GM21529 (cell line): ENCODE measurements at regions not wholly inside any gene's neighbourhood (a gene's known extent, or its start where the extent isn't known, plus 50 kb on each side); places are given as distances from the start of the nearest gene placed in this dataset.
"Not testable (repeated sequence)": the region's sequence is repeated elsewhere in the genome, so short reads cannot be mapped to it uniquely, and the experiment has no call there.

Experiments used
- ATAC-seq: cut with Tn5 transposase; IDR thresholded peaks from one replicate; pipeline ENCODE4 v1.9.1; 2021; ENCODE audit not compliant: unreplicated experiment

DNA sequence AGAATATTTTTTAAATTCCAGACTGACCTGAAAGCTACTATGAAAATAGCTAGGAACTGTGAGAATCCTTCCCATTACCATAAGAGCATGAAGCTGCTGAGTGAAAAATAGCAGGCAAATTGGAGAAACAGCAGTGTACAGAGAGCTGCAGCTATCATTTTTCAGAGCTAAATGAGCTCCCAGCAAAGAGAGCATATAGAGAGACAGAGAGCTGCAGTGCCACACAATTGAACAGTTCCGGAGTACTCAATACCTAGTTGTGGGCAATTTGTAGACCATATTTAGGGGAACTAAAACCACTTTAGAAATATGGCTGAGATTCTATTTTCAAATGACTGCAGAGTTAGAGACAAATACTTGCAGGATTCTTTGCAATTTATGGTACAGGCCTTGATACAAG lies 645.3 kb downstream of the STK39 start:
- ATAC-seq = no peak

DNA sequence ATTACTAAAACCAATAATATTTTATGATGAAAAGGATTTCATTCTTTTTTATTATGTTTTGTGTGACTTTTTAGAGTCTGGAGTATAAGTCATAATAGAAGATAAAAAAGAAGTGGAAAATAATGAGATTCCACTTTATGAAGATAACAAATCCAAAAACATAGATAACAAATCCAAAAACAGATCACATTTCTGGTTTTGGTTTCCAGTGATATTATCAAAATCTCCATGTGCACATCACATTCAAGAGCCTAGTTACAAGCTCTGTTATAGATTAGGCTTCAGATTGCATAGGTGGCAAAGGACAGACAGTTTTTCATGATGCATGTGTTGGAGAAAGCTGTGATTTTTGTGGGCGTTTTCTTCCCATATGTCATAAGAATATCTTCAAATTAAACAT lies 648.2 kb downstream of the STK39 start:
- ATAC-seq = no peak

DNA sequence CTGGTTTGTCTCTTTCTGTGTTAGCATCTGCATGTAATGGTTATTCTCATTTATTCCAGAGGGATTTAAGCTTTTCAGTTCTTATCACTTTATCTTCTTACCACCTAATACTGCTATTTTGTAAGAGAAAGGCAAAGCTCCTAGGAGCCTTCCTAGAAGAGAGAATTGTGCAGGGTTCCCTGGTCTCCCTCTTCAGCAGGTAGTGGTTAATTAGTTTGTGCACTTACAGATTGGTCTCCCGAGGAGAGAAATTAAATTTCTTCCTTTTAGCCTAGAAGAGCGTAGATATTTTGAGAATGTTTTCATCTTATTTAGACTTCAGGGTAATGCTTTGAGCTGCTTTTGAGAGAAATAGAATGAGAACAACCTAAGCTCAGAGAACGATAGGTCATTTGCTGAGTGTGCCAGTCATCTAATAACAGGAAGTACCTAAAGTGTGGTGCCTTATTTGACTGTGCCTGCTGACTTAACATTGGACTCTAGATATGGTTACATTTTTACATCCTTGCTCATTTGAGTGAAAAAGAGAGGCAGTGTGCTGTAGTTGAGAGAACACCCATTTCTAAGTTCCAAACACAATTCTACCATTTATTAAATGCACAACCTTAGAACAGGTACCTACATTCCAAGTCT lies 651.4 kb downstream of the STK39 start:
- peak; percentile 82 for ATAC-seq

DNA sequence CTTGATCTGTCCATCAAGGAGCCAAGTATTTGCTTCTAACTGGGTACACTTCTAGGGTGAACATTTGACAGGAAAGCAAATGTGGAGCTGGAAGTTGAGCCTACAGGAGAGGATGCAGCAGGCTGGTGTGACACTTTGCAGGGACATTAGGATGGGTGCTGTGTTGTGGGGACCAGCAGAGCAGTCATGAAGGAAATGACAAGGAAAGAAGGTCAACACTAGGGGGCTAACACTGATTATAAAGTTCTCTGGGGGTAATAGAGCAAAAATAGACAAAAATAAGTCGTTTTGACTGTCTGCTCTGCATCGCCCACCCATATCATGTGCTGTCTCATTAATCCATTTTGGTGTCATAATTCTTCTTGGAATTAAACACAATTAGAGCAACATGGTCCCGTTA lies 652.4 kb downstream of the STK39 start:
- no peak for ATAC-seq

DNA sequence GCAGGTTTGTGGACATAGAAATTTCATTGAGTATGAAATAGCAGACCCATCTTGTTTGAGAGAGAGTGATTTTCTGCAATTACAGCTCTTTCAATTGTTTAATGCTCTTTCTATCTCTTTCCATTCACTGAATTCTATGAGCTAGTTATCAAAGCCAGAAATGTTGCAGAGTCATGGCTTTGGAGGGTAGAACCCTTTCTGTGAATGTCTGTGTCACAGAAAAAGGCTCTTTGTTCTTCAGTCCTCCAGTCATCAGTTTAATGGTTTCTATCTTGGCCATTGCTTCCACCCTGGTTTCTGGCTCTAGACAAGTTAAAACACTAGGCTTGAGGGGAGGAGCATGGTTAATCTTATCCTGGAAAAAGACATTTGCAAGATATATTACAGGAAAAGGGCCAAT lies 655.0 kb downstream of the STK39 start:
- no peak for ATAC-seq

DNA sequence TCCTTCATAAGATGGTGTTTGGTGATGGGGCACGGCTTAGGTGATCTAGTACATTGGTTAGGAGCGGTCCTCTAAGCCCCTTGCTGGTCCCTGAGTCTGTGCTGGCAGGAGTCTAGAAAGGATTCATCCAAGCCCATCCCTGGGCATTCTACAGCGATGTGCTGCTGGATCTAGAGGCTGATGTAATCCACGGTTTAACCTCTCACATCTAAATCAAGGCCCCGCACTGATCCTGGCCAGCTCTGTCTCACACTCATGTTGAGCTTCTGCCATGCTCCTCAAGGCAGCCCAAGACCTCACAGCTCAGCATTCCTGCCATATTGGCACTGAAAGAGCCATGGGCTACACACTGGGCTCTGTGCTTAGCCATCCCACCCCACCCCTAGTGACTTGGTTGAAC lies 664.8 kb downstream of the STK39 start:
- no peak for ATAC-seq

DNA sequence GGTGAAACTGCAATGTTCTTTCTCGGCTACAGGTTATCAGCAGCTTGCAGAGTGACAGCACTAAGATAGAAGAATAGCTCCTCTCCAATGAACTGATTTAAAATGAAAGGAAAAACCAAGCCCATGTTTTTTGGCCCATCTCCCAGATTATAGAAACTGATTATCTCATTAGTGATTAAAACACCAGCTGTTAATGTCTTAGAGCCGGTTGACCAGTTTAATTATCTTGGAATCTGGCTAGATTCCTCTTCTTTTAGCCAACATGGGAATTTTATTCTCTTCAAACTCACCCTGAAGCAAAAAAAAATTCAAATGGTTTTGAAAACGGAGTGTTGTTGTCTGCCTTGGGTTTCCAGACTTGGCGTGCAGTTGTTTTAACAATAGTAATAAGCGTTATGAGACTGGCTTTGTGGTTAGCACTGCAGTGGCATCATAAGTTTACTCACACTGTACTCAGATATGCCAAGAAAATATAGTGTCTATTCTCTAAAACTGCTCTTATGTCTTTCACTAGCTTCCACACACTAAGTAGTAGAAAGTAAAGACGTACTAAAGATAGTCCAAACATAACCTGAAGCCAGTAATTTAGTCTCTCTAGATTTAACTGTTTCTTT lies 665.3 kb downstream of the STK39 start:
- ATAC-seq = no peak

DNA sequence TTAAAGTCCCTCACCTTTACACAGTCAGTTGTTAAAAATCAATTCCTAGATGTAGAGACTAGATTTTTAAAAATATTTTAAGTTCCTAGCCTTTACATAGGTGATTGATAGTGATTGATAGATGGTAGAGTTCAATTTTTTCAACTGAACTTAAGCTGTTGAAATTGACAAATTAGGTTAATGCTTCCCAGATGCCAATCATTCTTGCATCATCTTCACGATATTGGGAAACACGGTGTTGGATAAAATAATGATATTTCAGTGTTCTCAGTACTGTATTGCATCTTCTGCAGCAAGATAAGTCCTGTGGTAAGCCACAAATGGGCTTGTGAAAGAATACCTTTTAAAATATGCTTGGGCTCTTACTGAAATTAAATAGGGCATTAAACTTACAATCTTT lies 667.6 kb downstream of the STK39 start:
- no peak for ATAC-seq

DNA sequence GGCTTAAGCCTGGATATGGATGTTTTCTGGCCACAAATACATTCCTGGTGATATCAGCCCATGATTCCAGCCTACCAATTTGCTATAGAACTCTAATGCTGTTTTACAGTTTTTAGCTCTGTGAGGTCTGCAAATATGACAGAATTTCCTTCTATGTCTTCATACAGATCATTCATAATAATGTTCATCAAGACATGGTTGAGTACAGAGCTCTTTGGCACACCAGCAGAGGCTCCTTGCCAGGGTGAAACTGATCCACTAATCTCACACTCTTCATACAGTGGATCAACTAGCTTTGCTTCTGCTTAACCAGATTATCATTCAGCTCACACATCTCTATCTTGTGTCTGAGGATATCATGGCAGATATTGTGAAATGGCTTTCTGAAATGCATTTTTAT lies 672.1 kb downstream of the STK39 start:
- no peak for ATAC-seq

DNA sequence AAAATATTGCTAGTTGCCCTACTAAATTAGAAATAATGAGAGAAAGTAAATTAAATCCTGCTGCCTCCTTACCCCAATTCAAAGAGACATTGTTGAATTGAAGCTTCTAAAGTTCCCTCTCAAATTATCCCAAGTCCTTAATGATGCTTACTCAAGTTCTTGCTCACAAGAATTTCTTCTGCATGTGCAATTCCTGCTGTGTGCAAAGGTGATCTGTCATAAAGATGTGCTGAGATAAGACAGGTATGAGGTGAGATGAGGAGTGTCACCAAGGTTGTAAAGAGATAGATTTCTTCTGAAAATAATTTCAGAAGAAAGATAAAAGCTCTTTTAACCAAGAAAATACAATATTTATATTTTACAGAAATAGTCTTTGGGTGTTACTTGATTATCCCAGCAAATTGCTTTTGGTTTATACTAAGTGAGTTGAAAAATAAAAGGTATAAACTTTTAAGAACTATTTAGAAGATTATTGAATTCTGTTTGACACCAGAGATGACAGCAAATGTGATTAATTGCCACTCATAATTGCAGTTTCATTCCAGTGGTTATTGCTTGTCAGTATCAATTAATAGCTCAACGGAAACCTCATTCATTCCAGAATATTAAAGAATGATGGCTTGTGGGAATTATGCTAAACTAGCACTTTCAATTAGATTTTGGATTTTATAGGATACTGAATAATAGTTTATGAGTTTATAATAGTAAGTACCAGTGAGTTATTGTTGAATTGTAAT lies 674.3 kb downstream of the STK39 start:
- ATAC-seq = no peak

DNA sequence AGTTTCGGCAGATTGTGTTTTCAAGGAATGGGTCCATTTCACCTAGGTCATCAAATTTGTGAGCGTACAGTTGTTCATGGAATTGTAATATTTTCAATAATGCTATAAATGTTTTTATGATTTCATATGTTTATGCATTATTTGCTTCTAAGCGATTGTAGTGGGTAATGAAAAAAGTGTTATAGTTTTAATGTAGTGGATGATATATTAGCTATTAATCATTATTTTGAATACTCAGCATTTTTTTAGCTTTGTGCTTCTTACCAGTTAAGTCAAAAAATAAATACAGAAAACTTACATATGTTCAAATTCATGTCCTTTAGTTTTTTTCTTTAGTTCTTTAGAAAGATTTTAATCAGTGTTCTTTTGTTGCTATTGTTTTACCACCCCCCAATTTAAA lies 677.0 kb downstream of the STK39 start:
- no peak for ATAC-seq

DNA sequence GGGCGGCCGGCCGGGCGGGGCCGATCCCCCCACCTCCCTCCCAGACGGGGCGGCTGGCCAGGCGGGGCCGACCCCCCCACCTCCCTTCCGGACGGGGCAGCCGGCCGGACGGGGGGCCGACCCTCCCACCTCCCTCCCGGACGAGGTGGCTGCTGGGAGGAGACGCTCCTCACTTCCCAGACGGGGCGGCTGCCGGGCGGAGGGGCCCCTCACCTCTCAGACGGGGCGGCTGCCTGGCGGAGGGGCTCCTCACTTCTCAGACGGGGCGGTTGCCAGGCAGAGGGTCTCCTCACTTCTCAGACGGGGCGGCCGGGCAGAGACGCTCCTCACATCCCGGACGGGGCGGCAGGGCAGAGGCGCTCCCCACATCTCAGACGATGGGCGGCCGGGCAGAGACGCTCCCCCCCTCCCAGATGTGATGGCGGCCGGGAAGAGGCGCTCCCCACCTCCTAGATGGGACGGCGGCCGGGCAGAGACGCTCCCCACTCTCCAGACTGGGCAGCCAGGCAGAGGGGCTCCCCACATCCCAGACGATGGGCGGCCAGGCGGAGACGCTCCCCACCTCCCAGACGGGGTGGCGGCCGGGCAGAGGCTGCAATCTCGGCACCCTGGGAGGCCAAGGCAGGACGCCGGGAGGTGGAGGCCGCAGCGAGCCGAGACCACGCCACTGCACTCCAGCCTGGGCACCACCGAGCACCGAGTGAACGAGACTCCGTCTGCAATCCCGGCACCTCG lies 675.8 kb downstream of the XIRP2 start:
- ATAC-seq = not testable (repeated sequence)

DNA sequence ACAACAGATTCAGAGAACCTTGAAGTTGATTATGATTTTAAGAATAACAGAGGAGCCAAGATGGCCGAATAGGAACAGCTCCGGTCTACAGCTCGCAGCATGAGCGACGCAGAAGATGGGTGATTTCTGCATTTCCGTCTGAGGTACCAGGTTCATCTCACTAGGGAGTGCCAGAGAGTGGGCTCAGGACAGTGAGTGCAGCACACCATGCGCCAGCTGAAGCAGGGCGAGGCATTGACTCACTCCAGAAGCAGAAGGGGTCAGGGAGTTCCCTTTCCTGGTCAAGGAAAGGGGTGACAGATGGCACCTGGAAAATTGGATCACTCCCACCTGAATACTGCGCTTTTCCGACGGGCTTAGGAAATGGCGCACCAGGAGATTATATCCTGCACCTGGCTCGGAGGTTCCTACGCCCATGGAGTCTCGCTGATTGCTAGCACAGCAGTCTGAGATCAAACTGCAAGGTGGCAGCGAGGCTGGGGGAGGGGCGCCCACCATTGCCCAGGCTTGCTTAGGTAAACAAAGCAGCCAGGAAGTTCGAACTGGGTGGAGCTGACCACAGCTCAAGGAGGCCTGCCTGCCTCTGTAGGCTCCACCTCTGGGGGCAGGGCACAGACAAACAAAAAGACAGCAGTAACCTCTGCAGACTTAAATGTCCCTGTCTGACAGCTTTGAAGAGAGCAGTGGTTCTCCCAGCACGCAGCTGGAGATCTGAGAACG lies 670.2 kb downstream of the XIRP2 start:
- ATAC-seq = not testable (repeated sequence)

DNA sequence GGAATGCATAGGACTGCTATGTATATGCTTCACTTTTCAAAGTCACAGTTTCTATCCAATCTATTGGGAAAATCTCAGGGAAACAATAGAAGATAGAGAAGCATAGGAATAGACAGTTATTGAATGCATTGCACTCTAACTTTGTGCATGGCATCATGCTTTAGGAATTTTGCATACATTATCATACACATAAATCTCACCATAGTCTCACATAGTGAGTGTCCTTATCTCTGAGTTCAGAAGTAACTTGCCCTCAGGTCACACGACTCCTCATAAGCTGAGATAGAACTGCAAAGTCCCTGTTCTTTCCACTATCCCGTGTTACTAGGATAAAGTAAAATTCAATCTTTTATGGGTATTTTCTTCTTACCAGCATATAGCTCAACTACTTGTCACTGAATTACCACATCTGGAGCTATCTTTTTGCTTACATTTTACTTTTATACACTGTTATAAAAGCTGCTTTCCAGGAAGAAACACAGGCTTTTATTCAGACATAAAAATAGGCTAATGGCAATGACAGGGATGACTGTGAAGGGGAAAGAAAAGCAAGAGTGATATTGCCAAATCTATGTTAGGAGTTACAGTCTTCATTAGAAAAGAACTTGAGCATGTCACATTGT lies 666.9 kb downstream of the XIRP2 start:
- no peak for ATAC-seq

DNA sequence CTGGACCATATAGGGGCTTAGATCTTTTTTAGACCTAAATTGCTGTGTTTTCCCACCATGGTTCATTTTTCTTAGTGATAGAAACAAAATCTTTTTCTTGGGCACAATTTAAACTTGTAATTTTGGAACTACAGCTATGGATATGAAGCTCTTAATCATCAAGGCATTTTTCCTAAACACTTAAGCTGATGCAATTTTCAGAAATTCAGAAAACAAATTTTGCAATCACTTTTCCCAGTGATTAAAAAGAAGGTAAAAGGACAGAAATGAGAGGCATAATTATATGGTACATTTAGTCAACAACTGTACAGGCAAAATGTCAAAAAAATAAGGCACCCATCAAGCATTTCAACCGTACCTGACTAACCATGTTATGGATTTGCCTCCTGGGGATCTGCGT lies 665.4 kb downstream of the XIRP2 start:
- no peak for ATAC-seq

DNA sequence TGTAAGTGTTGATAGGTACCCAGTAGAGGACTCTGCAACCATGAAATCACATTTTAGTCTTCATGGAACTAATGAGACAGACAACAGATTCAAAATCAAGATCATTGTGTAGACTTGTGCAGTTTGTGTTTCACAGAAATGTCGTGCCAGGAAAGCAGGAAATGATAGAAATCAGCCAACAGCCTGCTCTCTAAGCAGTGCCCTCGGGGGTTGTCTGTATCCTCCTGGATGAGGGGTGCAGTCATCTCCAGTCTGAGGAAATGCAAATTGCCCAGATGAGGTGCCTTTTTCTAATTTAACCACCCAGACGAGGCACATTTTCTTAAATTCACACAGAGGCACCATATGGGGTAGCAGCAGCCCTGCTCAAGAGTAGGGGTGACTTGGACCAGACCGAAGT lies 663.1 kb downstream of the XIRP2 start:
- ATAC-seq = no peak

DNA sequence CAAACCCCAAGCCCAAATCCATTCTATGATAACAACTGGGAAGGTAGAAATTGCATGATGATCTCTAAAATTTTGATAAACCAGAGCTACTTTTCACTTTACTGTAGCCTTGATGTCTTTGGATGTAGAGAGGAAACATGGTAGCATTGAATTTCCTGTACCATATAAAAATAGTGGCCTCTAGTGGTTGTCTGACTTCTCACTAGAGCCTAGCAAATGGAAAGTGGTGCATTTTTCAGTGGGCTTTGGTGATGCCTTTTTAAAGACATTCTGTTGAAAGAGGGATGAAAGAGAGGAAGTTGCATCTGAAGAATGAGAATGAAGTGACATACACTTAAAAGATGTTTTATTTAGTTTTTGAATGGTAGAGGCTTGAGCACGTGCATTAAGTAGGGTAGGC lies 662.2 kb downstream of the XIRP2 start:
- ATAC-seq = no peak

DNA sequence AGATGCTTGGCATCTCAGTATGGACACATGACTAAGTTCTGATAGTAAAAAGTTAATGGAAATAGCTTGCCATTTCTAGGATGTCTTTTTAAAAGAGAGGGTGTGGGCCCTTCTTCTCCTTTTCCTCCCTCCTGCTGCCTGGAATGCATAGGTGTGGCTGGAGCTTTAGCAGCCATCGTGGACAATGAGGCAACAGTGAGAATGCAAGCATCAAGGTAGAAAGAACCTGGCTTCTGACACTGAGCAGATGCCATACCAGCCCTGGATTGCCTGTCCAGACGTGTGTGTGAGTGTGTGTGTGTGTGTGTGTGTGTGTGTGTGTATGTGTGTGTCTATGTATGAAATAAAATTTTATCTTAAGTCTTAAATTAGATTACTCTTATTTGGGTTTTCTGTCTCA lies 660.1 kb downstream of the XIRP2 start:
- ATAC-seq = no peak

DNA sequence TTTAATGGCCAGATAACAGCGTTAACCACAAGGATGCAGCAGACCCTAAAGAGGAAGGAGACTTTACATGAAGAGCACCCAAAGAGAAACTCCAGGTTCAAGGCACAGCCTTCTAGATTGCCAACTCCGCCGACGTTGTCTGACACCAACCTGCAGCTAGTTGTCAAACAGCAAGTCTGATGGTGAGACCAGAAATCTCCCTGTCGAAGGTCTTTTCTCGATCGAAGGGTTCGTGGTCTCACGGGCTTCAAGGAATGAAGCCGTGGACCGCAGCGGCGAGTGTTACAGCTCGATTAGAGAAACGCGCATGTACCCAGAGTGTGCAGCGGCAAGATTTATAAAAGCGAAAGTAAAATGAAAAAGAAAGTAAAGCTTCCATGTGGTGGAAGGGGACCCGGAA lies 656.3 kb downstream of the XIRP2 start:
- ATAC-seq = no peak

DNA sequence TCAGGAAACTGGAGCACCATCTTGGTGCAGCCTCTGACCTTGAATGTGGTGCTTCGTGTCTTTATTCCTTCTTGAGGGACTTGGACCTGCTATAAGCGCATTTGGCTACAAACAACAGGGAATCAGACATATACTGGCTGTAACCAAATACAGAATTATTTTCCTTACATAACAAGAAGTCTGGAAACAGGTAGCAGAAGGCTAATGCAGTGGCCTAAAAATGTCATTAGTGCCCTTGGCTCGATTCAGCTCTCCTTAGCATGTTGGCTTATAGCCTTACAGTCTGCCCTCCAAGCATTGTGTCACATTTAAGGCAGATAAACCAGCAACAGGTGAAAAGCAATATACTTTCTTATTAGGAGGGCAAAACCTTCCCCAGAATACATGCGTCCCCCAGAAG lies 655.4 kb downstream of the XIRP2 start:
- no peak for ATAC-seq

DNA sequence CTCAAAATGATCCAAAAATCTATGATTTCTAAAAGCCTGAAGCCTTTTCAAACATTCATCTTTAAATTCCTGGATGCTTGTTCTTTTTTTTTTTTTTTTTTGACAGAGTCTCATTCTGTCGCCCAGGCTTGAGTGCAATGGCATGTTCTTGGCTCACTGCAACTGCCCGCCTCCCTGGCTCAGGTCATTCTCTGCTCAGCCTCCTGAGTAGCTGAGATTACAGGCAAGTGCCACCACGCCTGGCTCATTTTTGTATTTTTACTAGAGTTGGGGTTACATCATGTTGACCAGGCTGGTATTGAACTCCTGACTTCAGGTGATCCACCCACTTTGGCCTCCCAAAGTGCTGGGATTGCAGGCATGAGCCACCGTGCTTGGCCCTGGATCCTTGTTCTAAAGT lies 649.5 kb downstream of the XIRP2 start:
- ATAC-seq = no peak
